GM12891 (cell line): ENCODE measurements at regions not wholly inside any gene's neighbourhood (a gene's known extent, or its start where the extent isn't known, plus 50 kb on each side); places are given as distances from the start of the nearest gene placed in this dataset.

Source experiments
- POLR2A ChIP-seq: IDR thresholded peaks from 2 replicates; pipeline ENCODE4 v1.6.1; 2011; ENCODE audit warnings: low read depth, low read length, control low read depth
- POLR2AphosphoS5 ChIP-seq: IDR thresholded peaks from 2 replicates; pipeline ENCODE4 v1.6.1; 2011; ENCODE audit warnings: low read depth, low read length, control low read depth
- TAF1 ChIP-seq: IDR thresholded peaks from 2 replicates; pipeline ENCODE4 v1.6.1; 2011; ENCODE audit warnings: low read depth, low read length, control low read depth

DNA sequence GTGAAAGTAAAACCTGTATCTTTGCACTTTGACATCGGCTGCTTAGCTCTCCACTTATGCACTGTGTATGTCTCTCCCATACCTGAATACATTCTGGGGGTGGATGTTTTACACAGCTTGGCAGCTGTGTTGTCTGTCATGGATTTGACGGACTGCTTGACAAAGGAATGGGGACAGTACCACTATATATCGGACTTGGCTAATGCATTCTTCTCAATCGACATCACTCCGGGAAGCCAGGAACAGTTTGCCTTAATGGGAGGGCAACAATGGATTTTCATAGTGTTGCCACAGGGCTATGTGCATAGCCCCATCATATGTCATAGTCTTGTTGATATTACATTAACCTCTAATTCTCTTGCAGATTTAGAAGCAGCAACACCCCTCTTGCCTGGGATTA, 1008.3 kb downstream of the DNAH5 start:
- TF ChIP-seq POLR2A = no peak
- no peak for TF ChIP-seq POLR2AphosphoS5
- no peak for TF ChIP-seq TAF1
